ENCODE measurements at regions not wholly inside any gene's neighbourhood (a gene's known extent, or its start where the extent isn't known, plus 50 kb on each side); places are given as distances from the start of the nearest gene placed in this dataset.

- no peak overlapping the region for H3K4me3 ChIP-seq (ENCODE audit: low read length)
- DNase-seq (ENCODE audit: low read depth, low spot score) = no peak
Measured at GRCh38 chrX:122545778-122546177, 638.3 kb upstream of the GRIA3 start.

GRCh38 chrX:122546269-122546668, 637.8 kb upstream of the GRIA3 start:
- no peak overlapping the region for H3K4me3 ChIP-seq (ENCODE audit: low read length)
- DNase-seq (ENCODE audit: low read depth, low spot score) = no peak

GRCh38 chrX:122552286-122552800, 631.7 kb upstream of the GRIA3 start:
- DNase-seq (ENCODE audit: low read depth, low spot score) = no peak
- H3K4me3 ChIP-seq (ENCODE audit: low read length) = no peak overlapping the region

- no peak overlapping the region for H3K4me3 ChIP-seq (ENCODE audit: low read length)
Measured at GRCh38 chrX:122555925-122556324, 628.2 kb upstream of the GRIA3 start.

GRCh38 chrX:122565952-122566351, 618.1 kb upstream of the GRIA3 start:
- no peak overlapping the region for H3K4me3 ChIP-seq (ENCODE audit: low read length)
- DNase-seq (ENCODE audit: low read depth, low spot score) = no peak

More at GRCh38 chrX:122555925-122556324, 628.2 kb upstream of the GRIA3 start:
- DNase-seq (ENCODE audit: low read depth, low spot score) = no peak

GRCh38 chrX:122566401-122566800, 617.7 kb upstream of the GRIA3 start:
- no peak for DNase-seq (ENCODE audit: low read depth, low spot score)
- no peak overlapping the region for H3K4me3 ChIP-seq (ENCODE audit: low read length)

GRCh38 chrX:122567911-122568310, 616.2 kb upstream of the GRIA3 start:
- DNase-seq (ENCODE audit: low read depth, low spot score) = no peak
- no peak overlapping the region for H3K4me3 ChIP-seq (ENCODE audit: low read length)

GRCh38 chrX:122572461-122572860, 611.6 kb upstream of the GRIA3 start:
- no peak for DNase-seq (ENCODE audit: low read depth, low spot score)
- H3K4me3 ChIP-seq (ENCODE audit: low read length) = no peak overlapping the region

GRCh38 chrX:122579036-122579435, 605.0 kb upstream of the GRIA3 start:
- DNase-seq (ENCODE audit: low read depth, low spot score) = no peak
- no peak overlapping the region for H3K4me3 ChIP-seq (ENCODE audit: low read length)

GRCh38 chrX:122579526-122579925, 604.6 kb upstream of the GRIA3 start:
- H3K4me3 ChIP-seq (ENCODE audit: low read length) = no peak overlapping the region
- no peak for DNase-seq (ENCODE audit: low read depth, low spot score)

GRCh38 chrX:122582280-122582974, 601.7 kb upstream of the GRIA3 start:
- DNase-seq (ENCODE audit: low read depth, low spot score) = no peak
- H3K4me3 ChIP-seq (ENCODE audit: low read length) = no peak overlapping the region

GRCh38 chrX:122582975-122583305, 601.1 kb upstream of the GRIA3 start:
- H3K4me3 ChIP-seq (ENCODE audit: low read length) = no peak overlapping the region
- DNase-seq (ENCODE audit: low read depth, low spot score) = no peak

GRCh38 chrX:122583551-122583950, 600.5 kb upstream of the GRIA3 start:
- H3K4me3 ChIP-seq (ENCODE audit: low read length) = no peak overlapping the region
- no peak for DNase-seq (ENCODE audit: low read depth, low spot score)

- DNase-seq (ENCODE audit: low read depth, low spot score) = no peak
- no peak overlapping the region for H3K4me3 ChIP-seq (ENCODE audit: low read length)
Measured at GRCh38 chrX:122584981-122585380, 599.1 kb upstream of the GRIA3 start.

- DNase-seq (ENCODE audit: low read depth, low spot score) = no peak
- H3K4me3 ChIP-seq (ENCODE audit: low read length) = no peak overlapping the region
Measured at GRCh38 chrX:122586831-122587230, 597.2 kb upstream of the GRIA3 start.

GRCh38 chrX:122591546-122591945, 592.5 kb upstream of the GRIA3 start:
- no peak overlapping the region for H3K4me3 ChIP-seq (ENCODE audit: low read length)
- DNase-seq (ENCODE audit: low read depth, low spot score) = no peak

- DNase-seq (ENCODE audit: low read depth, low spot score) = no peak
- H3K4me3 ChIP-seq (ENCODE audit: low read length) = no peak overlapping the region
Measured at GRCh38 chrX:122596998-122597397, 587.1 kb upstream of the GRIA3 start.

GRCh38 chrX:122622795-122623194, 561.3 kb upstream of the GRIA3 start:
- no peak for DNase-seq (ENCODE audit: low read depth, low spot score)

GRCh38 chrX:122625239-122625638, 558.8 kb upstream of the GRIA3 start:
- no peak overlapping the region for H3K4me3 ChIP-seq (ENCODE audit: low read length)
- DNase-seq (ENCODE audit: low read depth, low spot score) = no peak

More at GRCh38 chrX:122622795-122623194, 561.3 kb upstream of the GRIA3 start:
- no peak overlapping the region for H3K4me3 ChIP-seq (ENCODE audit: low read length)

- DNase-seq (ENCODE audit: low read depth, low spot score) = no peak
- no peak overlapping the region for H3K4me3 ChIP-seq (ENCODE audit: low read length)
Measured at GRCh38 chrX:122625821-122626220, 558.3 kb upstream of the GRIA3 start.

GRCh38 chrX:122626871-122627270, 557.2 kb upstream of the GRIA3 start:
- DNase-seq (ENCODE audit: low read depth, low spot score) = no peak
- no peak overlapping the region for H3K4me3 ChIP-seq (ENCODE audit: low read length)

Measured in Jurkat, Clone E6-1 (cell line).